Activated naive CD4-positive, alpha-beta T cell treated with anti-CD3 and anti-CD28 coated beads, Interleukin-2, amount 50 U/mL, for 16 hours (primary cell): ENCODE measurements at regions not wholly inside any gene's neighbourhood (a gene's known extent, or its start where the extent isn't known, plus 50 kb on each side); places are given as distances from the start of the nearest gene placed in this dataset.

Source experiments
- DNase-seq: peaks from one replicate; pipeline ENCODE4 v3.0.0-alpha.2; 2020

DNA sequence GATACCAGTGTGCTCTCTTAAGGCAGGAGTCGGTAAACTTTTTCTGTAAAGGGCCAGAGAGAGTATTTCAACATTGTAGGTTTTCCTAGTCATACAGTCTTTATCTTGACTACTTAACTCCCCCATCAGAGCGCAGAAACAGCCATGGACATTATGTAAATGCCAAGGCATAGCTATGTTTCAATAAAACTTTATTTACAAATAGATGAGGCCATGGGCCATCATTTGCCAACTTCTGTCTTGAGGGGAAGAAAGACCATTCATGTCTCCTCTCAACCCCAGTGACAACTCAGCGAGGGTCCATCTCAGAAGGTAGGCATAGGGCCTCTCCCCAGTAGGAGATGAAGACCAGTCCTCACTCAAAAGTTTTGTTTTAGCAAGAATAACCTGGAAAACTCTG lies 301.3 kb downstream of the FBXW7 start:
- no peak for DNase-seq

- DNase-seq, result no peak
Measured at GRCh38 chr4:152232271-152232670, 303.6 kb downstream of the FBXW7 start.

DNA sequence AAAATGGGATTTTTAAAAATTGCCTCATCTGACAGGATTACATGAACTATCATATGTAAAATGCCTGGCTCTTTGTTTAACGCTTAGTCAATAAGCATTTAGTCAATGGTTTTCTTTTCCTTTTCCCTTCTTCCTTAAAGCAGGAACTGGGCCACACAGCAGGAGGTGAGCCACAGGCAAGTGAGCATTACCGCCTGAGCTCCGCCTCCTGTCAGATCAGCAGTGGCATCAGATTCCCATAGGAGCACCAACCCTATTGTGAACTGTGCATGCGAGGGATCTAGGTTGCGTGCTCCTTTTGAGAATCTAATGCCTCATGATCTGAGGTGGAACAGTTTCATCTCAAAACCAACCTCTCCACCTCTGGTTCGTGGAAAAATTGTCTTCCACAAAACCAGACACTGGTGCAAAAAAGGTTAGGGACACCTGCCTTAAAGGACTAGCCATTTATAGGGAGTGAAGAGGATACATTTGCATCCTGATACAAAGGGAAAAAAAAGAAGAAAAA lies 306.1 kb downstream of the FBXW7 start:
- DNase-seq, result no peak

DNA sequence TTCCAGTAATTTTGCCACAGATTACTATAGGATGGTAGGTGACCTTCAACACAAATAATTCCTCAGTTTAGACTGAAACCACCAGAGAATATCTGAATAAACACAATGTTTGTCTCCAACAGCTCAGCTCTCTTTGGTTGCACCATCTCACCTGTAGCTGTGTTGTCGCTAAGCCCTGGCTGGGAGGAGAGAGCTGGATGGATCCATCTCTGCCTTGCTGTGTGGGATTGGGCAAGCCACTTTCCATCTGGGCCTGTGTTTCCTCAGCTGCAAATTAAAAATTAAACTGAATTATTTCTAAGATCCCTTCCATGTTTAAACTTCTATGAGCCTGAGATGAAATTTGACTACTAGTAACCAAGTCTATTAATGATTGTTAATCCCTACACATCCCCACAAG lies 310.2 kb downstream of the FBXW7 start:
- DNase-seq, result no peak

- DNase-seq, result no peak
Measured at GRCh38 chr4:152224721-152225420, 311.0 kb downstream of the FBXW7 start.

GRCh38 chr4:152224223-152224622 lies 311.7 kb downstream of the FBXW7 start:
- no peak for DNase-seq

DNA sequence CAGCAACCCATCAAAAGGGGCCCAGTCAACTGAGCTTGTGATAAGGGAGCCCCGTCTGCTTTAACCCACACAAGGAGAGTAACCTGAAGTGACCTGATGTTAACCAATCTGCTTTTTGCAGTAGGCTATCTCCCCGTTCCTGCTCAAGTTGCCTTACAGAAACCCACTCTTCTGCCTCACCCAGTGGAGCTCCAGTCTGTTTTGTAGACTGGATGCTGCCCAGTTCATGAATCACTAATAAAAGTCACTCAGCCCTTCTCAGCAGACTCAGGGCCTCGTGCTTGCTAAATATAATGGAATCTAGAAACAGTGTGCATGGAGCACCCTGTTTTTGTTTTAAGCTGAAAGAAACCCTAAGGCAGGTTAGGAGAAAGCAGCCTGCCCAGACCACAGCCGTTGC lies 312.3 kb downstream of the FBXW7 start:
- no peak for DNase-seq

- no peak for DNase-seq
Measured at GRCh38 chr4:152221816-152222516, 313.9 kb downstream of the FBXW7 start.

GRCh38 chr4:152220201-152220666 lies 315.7 kb downstream of the FBXW7 start:
- no peak for DNase-seq

DNA sequence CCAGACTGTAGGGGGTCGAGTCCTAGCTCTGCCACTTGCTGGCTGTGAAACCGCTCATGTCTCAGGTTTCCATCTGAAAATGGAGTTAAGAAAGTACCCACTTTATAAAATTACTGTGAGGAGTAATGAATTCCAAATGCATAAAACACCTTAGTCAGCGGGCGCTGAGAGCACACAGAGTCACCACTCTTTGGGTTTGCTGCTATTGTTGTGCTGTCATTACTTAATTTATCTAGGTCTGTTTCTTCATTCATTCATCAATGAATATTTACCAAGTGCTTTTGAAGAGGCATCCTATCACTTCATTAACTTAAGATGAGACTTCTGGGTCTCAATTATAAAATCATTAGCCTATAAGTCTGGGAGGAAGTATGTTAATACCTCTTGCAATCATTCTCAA lies 317.3 kb downstream of the FBXW7 start:
- DNase-seq, result no peak

DNA sequence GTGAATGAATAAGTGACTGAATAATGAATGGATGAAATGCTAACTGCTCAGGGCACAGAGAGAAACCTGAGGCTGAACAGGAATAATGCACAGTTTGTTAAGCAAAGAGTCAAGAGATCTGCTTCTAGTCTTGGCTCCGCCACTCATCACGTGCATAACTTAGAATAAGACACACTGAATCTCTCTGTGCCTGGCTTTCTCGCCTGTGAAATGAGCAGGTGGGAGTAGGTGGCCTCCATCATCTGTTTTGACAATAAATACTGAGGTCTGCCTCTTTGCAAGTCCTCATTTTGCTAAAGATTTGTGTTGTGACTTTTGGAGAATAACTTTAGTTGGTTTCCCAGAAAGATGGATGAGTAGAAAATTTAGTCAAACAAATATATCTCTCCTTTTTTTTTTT lies 318.0 kb downstream of the FBXW7 start:
- no peak for DNase-seq

GRCh38 chr4:152211936-152212653 lies 323.8 kb downstream of the FBXW7 start:
- no peak for DNase-seq

GRCh38 chr4:152209772-152210493 lies 326.0 kb downstream of the FBXW7 start:
- DNase-seq, result no peak

DNA sequence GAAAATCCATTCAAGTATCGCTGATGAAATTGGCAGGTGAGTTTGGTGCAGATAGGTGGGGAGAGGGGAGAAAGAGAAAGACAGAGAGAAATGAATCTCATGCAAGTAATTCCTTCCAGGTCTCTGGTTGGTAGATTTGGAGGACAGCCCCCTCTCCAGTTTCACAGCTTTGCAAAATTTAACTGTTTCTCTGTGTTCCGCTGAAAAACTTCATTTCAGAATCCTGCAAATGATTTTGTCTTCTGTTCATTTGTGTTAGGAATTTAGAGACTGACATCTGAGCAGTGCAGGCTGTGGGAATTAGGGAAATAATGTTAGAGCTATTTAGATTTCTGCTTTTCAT lies 328.5 kb downstream of the FBXW7 start:
- no peak for DNase-seq

GRCh38 chr4:152206646-152207377 lies 329.1 kb downstream of the FBXW7 start:
- no peak for DNase-seq

- DNase-seq, result no peak
Measured at GRCh38 chr4:152206185-152206584, 329.7 kb downstream of the FBXW7 start.

DNA sequence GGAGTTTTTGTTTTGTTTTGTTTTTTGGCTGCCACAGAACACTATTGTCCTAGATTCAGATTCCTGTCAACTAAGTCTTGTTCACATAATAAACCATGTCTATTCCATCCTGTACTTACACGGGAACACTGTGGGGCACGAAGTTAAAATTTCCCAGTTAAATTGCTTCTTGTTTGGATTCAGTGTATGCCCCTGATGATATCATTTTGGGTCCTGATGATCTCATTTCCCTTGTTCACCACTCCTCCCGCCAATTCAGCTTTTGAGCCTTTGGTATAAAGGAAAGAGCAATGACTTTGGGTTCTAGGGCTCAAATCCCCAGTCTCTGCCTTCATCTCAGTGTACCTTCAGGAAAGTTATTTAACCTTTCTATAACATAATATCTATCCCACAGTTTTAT lies 333.5 kb downstream of the FBXW7 start:
- DNase-seq, result no peak

DNA sequence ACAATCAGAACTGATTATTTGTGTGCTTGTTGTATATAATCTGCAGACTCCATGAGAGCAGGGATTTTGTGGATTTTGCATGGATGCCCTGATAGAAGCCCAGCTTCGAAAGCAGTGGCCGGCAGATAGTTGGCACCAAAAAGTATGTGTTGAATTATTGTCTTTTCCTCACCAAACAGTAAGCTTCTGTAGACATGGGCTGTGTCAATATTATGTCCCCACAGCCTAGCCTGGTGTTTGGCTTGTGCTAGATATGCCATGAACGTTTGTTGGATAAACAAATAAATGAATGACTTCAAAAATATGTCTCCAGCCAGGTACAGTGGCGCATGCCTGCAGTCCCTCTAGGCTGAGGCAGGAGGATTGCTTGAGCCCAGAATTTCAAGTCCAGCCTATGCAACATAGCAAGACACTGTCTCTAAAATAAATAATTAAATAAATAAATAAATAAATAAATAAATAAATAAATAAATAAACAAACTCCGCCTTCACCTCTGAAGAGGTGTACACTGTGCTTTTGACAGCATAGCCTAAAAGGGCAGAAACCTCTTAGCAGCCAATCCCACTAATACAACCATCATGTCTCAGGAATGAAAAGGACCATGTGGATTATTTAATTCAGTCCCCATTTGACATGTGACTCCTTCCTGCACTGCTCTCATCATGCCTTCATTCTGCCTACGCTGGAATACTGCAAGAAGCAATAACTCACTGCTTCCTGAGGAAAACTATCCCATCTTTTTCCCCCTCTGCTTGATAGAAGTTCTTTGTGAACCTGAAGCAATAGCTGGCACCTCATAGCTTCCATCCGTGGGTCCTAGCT lies 335.2 kb downstream of the FBXW7 start:
- no peak for DNase-seq

- no peak for DNase-seq
Measured at GRCh38 chr4:152197211-152197610, 338.7 kb downstream of the FBXW7 start.

DNA sequence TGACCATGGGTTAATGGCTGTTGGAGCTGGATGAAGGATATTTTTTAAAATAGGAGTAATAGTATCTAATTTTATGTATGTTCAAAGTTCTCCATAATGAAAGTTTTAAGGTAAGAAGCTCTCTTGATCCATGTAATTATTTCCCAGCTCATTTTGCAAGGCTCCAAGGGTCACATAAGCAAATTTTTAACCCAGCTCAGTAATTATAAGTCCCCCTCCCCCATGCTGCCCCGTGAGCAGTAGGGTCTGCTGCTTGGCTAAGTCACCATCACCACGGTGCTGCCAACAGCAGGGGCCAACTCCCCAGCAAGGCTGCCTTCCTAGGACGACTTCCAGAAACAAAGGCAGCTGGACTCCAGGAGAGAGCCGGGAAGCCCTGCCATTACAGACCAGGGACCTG lies 340.0 kb downstream of the FBXW7 start:
- no peak for DNase-seq

GRCh38 chr4:152193059-152193458 lies 342.8 kb downstream of the FBXW7 start:
- DNase-seq, result no peak

GRCh38 chr4:152190907-152191306 lies 345.0 kb downstream of the FBXW7 start:
- no peak for DNase-seq
